HS-5 (cell line): ENCODE measurements at regions not wholly inside any gene's neighbourhood (a gene's known extent, or its start where the extent isn't known, plus 50 kb on each side); places are given as distances from the start of the nearest gene placed in this dataset.

Experiments
- DNase-seq: peaks from one replicate; pipeline ENCODE4 v3.0.0-alpha.2; 2012; ENCODE audit warnings: low read depth

- no peak for DNase-seq
These were observed 402.4 kb upstream of the LRRC4C start for GRCh38 chr11:41861838-41862237.

- no peak for DNase-seq
These were observed 407.1 kb upstream of the LRRC4C start for GRCh38 chr11:41866525-41866924.

GRCh38 chr11:41868606-41869005 lies 409.2 kb upstream of the LRRC4C start:
- no peak for DNase-seq

- DNase-seq, result no peak
These were observed 413.0 kb upstream of the LRRC4C start for GRCh38 chr11:41872426-41872825.

- DNase-seq, result no peak
These were observed 413.4 kb upstream of the LRRC4C start for GRCh38 chr11:41872870-41873269.

- DNase-seq, result no peak
These were observed 418.6 kb upstream of the LRRC4C start for GRCh38 chr11:41878095-41878494.

GRCh38 chr11:41879214-41879613 lies 419.8 kb upstream of the LRRC4C start:
- DNase-seq, result no peak

- no peak for DNase-seq
These were observed 435.6 kb upstream of the LRRC4C start for GRCh38 chr11:41895081-41895480.

GRCh38 chr11:41897991-41898390 lies 438.5 kb upstream of the LRRC4C start:
- DNase-seq, result no peak

- DNase-seq, result no peak
These were observed 458.4 kb upstream of the LRRC4C start for GRCh38 chr11:41917900-41918299.

- DNase-seq, result no peak
These were observed 460.9 kb upstream of the LRRC4C start for GRCh38 chr11:41920374-41920773.

GRCh38 chr11:41921746-41922390 lies 462.4 kb upstream of the LRRC4C start:
- DNase-seq, result no peak

GRCh38 chr11:41926339-41926738 lies 466.9 kb upstream of the LRRC4C start:
- no peak for DNase-seq

GRCh38 chr11:41935241-41935640 lies 475.8 kb upstream of the LRRC4C start:
- DNase-seq, result no peak

GRCh38 chr11:41935795-41936194 lies 476.3 kb upstream of the LRRC4C start:
- DNase-seq, result no peak

GRCh38 chr11:41943656-41944055 lies 484.2 kb upstream of the LRRC4C start:
- DNase-seq, result no peak

- DNase-seq, result no peak
These were observed 487.9 kb upstream of the LRRC4C start for GRCh38 chr11:41947392-41947791.

GRCh38 chr11:41950470-41951143 lies 491.2 kb upstream of the LRRC4C start:
- no peak for DNase-seq

GRCh38 chr11:41954034-41954433 lies 494.6 kb upstream of the LRRC4C start:
- no peak for DNase-seq

GRCh38 chr11:41955066-41955465 lies 495.6 kb upstream of the LRRC4C start:
- no peak for DNase-seq

GRCh38 chr11:41955635-41956400 lies 496.4 kb upstream of the LRRC4C start:
- DNase-seq, result no peak

GRCh38 chr11:41963406-41963805 lies 504.0 kb upstream of the LRRC4C start:
- DNase-seq, result no peak

- DNase-seq, result no peak
These were observed 511.2 kb upstream of the LRRC4C start for GRCh38 chr11:41970681-41971080.
